Keratinocyte (primary cell): ENCODE measurements at regions not wholly inside any gene's neighbourhood (a gene's known extent, or its start where the extent isn't known, plus 50 kb on each side); places are given as distances from the start of the nearest gene placed in this dataset.

Experiments
- DNase-seq: peaks from one replicate; pipeline ENCODE4 v3.0.0-alpha.2; 2011; ENCODE audit warnings: low read depth, missing footprints, low spot score
- FAIRE-seq: peaks from 2 replicates; lab custom pipeline; 2011; peaks lifted over from hg19 to GRCh38; lab: Jason Lieb, UNC
- H2AFZ ChIP-seq: 2 replicates; pipeline ENCODE4 v1.6.0; 2012; ENCODE audit warnings: low read length, control low read depth, inconsistent platforms; ENCODE audit not compliant: control insufficient read depth
- H3K27ac ChIP-seq: 2 replicates; pipeline ENCODE4 v1.5.1; 2011; ENCODE audit warnings: low read length; ENCODE audit not compliant: control insufficient read depth, insufficient read depth
- H3K27me3 ChIP-seq: 3 replicates; pipeline ENCODE4 v1.6.0; 2011; ENCODE audit warnings: low read length; ENCODE audit not compliant: control insufficient read depth, insufficient read depth; ENCODE audit errors: extremely low read depth
- H3K36me3 ChIP-seq, 2 experiments: 2 replicates in 1 of 2; 3 replicates in 1 of 2; pipeline ENCODE4 v1.5.1; 2011; ENCODE audit warnings: low read length in 2 of 2, mild to moderate bottlenecking in 1 of 2; ENCODE audit not compliant: control insufficient read depth in 2 of 2, insufficient read depth in 2 of 2; ENCODE audit errors: extremely low read depth in 1 of 2
- H3K4me1 ChIP-seq: 3 replicates; pipeline ENCODE4 v1.5.1; 2011; ENCODE audit warnings: low read length; ENCODE audit not compliant: control insufficient read depth, insufficient read depth; ENCODE audit errors: extremely low read depth
- H3K4me2 ChIP-seq: 3 replicates; pipeline ENCODE4 v1.6.0; 2011; ENCODE audit warnings: low read depth, low read length; ENCODE audit not compliant: control insufficient read depth, insufficient read depth; ENCODE audit errors: extremely low read depth
- H3K4me3 ChIP-seq, 3 experiments: fragments of 200-600 bp in 1 of 3; sonication (generic) in 1 of 3; 2 replicates in 2 of 3; 3 replicates in 1 of 3; pipeline ENCODE4 v1.5.1; 2011 to 2016; ENCODE audit warnings: low read length in 3 of 3, mild to moderate bottlenecking in 3 of 3, control low read depth in 2 of 3, inconsistent platforms in 1 of 3, low read depth in 1 of 3, mixed read lengths in 1 of 3, mixed run types in 1 of 3, moderate library complexity in 1 of 3; ENCODE audit not compliant: control insufficient read depth in 2 of 3, insufficient read depth in 2 of 3; ENCODE audit errors: extremely low read depth in 1 of 3
- H3K79me2 ChIP-seq: 2 replicates; pipeline ENCODE4 v1.6.0; 2012; ENCODE audit warnings: low read length; ENCODE audit not compliant: control insufficient read depth, insufficient read depth
- H3K9ac ChIP-seq: 3 replicates; pipeline ENCODE4 v1.6.0; 2011; ENCODE audit warnings: low read length; ENCODE audit not compliant: control insufficient read depth, insufficient read depth; ENCODE audit errors: extremely low read depth
- H3K9me1 ChIP-seq: 3 replicates; pipeline ENCODE4 v1.6.0; 2011; ENCODE audit warnings: low read length; ENCODE audit not compliant: control insufficient read depth, insufficient read depth; ENCODE audit errors: extremely low read depth
- H3K9me3 ChIP-seq: 2 replicates; pipeline ENCODE4 v1.5.1; 2012; ENCODE audit warnings: low read depth, low read length; ENCODE audit not compliant: control insufficient read depth
- H4K20me1 ChIP-seq: 3 replicates; pipeline ENCODE4 v1.6.0; 2011; ENCODE audit warnings: low read length; ENCODE audit not compliant: control insufficient read depth, insufficient read depth; ENCODE audit errors: extremely low read depth
- CTCF ChIP-seq, 3 experiments: IDR thresholded peaks in 1 of 3; conservative IDR thresholded peaks in 1 of 3; optimal IDR thresholded peaks in 1 of 3; 2 replicates in 2 of 3; 3 replicates in 1 of 3; pipeline versions ENCODE3 to v1.5.1; 2011; ENCODE audit warnings: low read length in 3 of 3, mild to moderate bottlenecking in 3 of 3, moderate library complexity in 2 of 3, control low read depth in 1 of 3, inconsistent platforms in 1 of 3; ENCODE audit not compliant: insufficient read depth in 2 of 3; ENCODE audit errors: extremely low read depth in 1 of 3
- EZH2 ChIP-seq: IDR thresholded peaks from one replicate; pipeline ENCODE4 v1.6.1; 2012; ENCODE audit warnings: inconsistent platforms, mild to moderate bottlenecking, low read length, moderate library complexity
- dilution Hi-C: fragments of 300-500 bp; cut with MboI; formaldehyde crosslinking; loops from one replicate; pipeline ENCODE4 v1.7.0; 2020; ENCODE audit warnings: low sequenced_read_pairs; ENCODE audit not compliant: extremely low pct_ligation_motif_present

GRCh38 chr7:108770981-108771745 lies 201.5 kb downstream of the DNAJB9 start:
- H4K20me1 ChIP-seq, result no peaks in the 10 kb centered on the region
- FAIRE-seq (no peak), DNase-seq (no peak)
- no peaks in the 10 kb centered on the region for H3K36me3 ChIP-seq
- no peak for TF ChIP-seq CTCF (optimal IDR thresholded peaks at IDR 0.05 in 1 of 3, IDR thresholded peaks at IDR 0.05 in 1 of 3, conservative IDR thresholded peaks at IDR 0.05 in 1 of 3; ENCODE audit: extremely low read depth in 1 of 3, insufficient read depth in 2 of 3, low read length in 3 of 3)
- H3K4me1 ChIP-seq, result no peaks in the 10 kb centered on the region
- dilution Hi-C loops, result no loop called here
- H2AFZ ChIP-seq, result no peak overlapping the region
- no peak overlapping the region for H3K27ac ChIP-seq
- H3K9me1 ChIP-seq, result no peaks in the 10 kb centered on the region
- no peaks in the 10 kb centered on the region for H3K27me3 ChIP-seq
- H3K9me3 ChIP-seq, result no peaks in the 10 kb centered on the region
- H3K9ac ChIP-seq, result no peak overlapping the region
- H3K4me2 ChIP-seq, result no peak overlapping the region
- H3K4me3 ChIP-seq, result no peak overlapping the region
- no peaks in the 10 kb centered on the region for H3K79me2 ChIP-seq

- H3K36me3 ChIP-seq, result no peaks in the 10 kb centered on the region
- dilution Hi-C loops, result no loop called here
- no peak overlapping the region for H3K27ac ChIP-seq
- H3K9me1 ChIP-seq, result no peaks in the 10 kb centered on the region
- no peaks in the 10 kb centered on the region for H3K79me2 ChIP-seq
- no peak overlapping the region for H3K4me3 ChIP-seq
- H3K27me3 ChIP-seq, result no peaks in the 10 kb centered on the region
- H3K4me1 ChIP-seq, result no peaks in the 10 kb centered on the region
- no peak overlapping the region for H3K9ac ChIP-seq
- TF ChIP-seq CTCF (optimal IDR thresholded peaks at IDR 0.05 in 1 of 3, IDR thresholded peaks at IDR 0.05 in 1 of 3, conservative IDR thresholded peaks at IDR 0.05 in 1 of 3; ENCODE audit: extremely low read depth in 1 of 3, insufficient read depth in 2 of 3, low read length in 3 of 3) (no peak), EZH2 (no peak)
- no peaks in the 10 kb centered on the region for H4K20me1 ChIP-seq
- no peak overlapping the region for H3K4me2 ChIP-seq
- no peak overlapping the region for H2AFZ ChIP-seq
- no peak for DNase-seq
- H3K9me3 ChIP-seq, result no peaks in the 10 kb centered on the region
- no peak for FAIRE-seq
Observed at GRCh38 chr7:108771853-108772252, 202.2 kb downstream of the DNAJB9 start.
